ENCODE measurements at regions not wholly inside any gene's neighbourhood (a gene's known extent, or its start where the extent isn't known, plus 50 kb on each side); places are given as distances from the start of the nearest gene placed in this dataset.
"Not testable (repeated sequence)": the region's sequence is repeated elsewhere in the genome, so short reads cannot be mapped to it uniquely, and the experiment has no call there.

- FAIRE-seq; intact Hi-C loops (cut with DNase I); DNase-seq; H3K9ac ChIP-seq (ENCODE audit: low read length in 3 of 3); H3K27me3 ChIP-seq (ENCODE audit: control insufficient read depth, insufficient read depth, low read length); H3K9me3 ChIP-seq (ENCODE audit: control insufficient read depth in 2 of 3, insufficient read depth in 1 of 3, low read length in 3 of 3); H3K4me3 ChIP-seq (ENCODE audit: low read length in 3 of 3); H3K27ac ChIP-seq (ENCODE audit: low read depth in 2 of 2, low read length in 2 of 2); H3K4me1 ChIP-seq (ENCODE audit: control insufficient read depth in 2 of 3, insufficient read depth in 2 of 3, low read depth in 1 of 3, low read length in 3 of 3); H3K36me3 ChIP-seq (ENCODE audit: control insufficient read depth in 2 of 3, insufficient read depth in 3 of 3, low read length in 3 of 3): not testable (repeated sequence)
Measured at GRCh38 chr18:29359222-29359621, 1182.3 kb upstream of the CDH2 start.

GRCh38 chr18:29351171-29351570 is 1174.2 kb upstream of the CDH2 start:
- Histone ChIP-seq H3K9ac (ENCODE audit: low read length in 3 of 3) (no peak overlapping the region), H3K9me3 (ENCODE audit: control insufficient read depth in 2 of 3, insufficient read depth in 1 of 3, low read length in 3 of 3) (no peaks in the 10 kb centered on the region), H3K4me3 (ENCODE audit: low read length in 3 of 3) (no peak overlapping the region), H3K27ac (ENCODE audit: low read depth in 2 of 2, low read length in 2 of 2) (no peak overlapping the region), H3K4me1 (ENCODE audit: control insufficient read depth in 2 of 3, insufficient read depth in 2 of 3, low read depth in 1 of 3, low read length in 3 of 3) (no peaks in the 10 kb centered on the region), H3K27me3 (ENCODE audit: control insufficient read depth, insufficient read depth, low read length) (no peaks in the 10 kb centered on the region), H3K36me3 (ENCODE audit: control insufficient read depth in 2 of 3, insufficient read depth in 3 of 3, low read length in 3 of 3) (no peaks in the 10 kb centered on the region)
- FAIRE-seq (no peak), DNase-seq (no peak)
- TF ChIP-seq CTCF (IDR thresholded peaks at IDR 0.05; ENCODE audit: borderline replicate concordance, extremely low read depth, insufficient read depth), result no peak
- intact Hi-C loops (cut with DNase I), result no loop called here

- peak; percentile 23 for FAIRE-seq
- no peak overlapping the region for H3K4me3 ChIP-seq (ENCODE audit: low read length in 3 of 3)
- H3K4me1 ChIP-seq (ENCODE audit: control insufficient read depth in 2 of 3, insufficient read depth in 2 of 3, low read depth in 1 of 3, low read length in 3 of 3), result no peaks in the 10 kb centered on the region
- no peak overlapping the region for H3K9ac ChIP-seq (ENCODE audit: low read length in 3 of 3)
- no peak for TF ChIP-seq CTCF (IDR thresholded peaks at IDR 0.05; ENCODE audit: borderline replicate concordance, extremely low read depth, insufficient read depth)
- intact Hi-C loops (cut with DNase I), result no loop called here
- H3K36me3 ChIP-seq (ENCODE audit: control insufficient read depth in 2 of 3, insufficient read depth in 3 of 3, low read length in 3 of 3), result no peaks in the 10 kb centered on the region
- H3K9me3 ChIP-seq (ENCODE audit: control insufficient read depth in 2 of 3, insufficient read depth in 1 of 3, low read length in 3 of 3), result peaks cover 0 to 6% (median 0%) of the 10 kb centered on the region in 3 donors
- no peak for DNase-seq
- no peaks in the 10 kb centered on the region for H3K27me3 ChIP-seq (ENCODE audit: control insufficient read depth, insufficient read depth, low read length)
- no peak overlapping the region for H3K27ac ChIP-seq (ENCODE audit: low read depth in 2 of 2, low read length in 2 of 2)
Measured at GRCh38 chr18:29328932-29329331, 1152.0 kb upstream of the CDH2 start.

- intact Hi-C loops (cut with DNase I), result no loop called here
- no peak for TF ChIP-seq CTCF (IDR thresholded peaks at IDR 0.05; ENCODE audit: borderline replicate concordance, extremely low read depth, insufficient read depth)
- no peak overlapping the region for H3K4me3 ChIP-seq (ENCODE audit: low read length in 3 of 3)
Measured at GRCh38 chr18:29326214-29326613, 1149.3 kb upstream of the CDH2 start.

More at GRCh38 chr18:29326214-29326613, 1149.3 kb upstream of the CDH2 start:
- Histone ChIP-seq H3K4me1 (ENCODE audit: control insufficient read depth in 2 of 3, insufficient read depth in 2 of 3, low read depth in 1 of 3, low read length in 3 of 3) (no peaks in the 10 kb centered on the region), H3K36me3 (ENCODE audit: control insufficient read depth in 2 of 3, insufficient read depth in 3 of 3, low read length in 3 of 3) (no peaks in the 10 kb centered on the region), H3K27me3 (ENCODE audit: control insufficient read depth, insufficient read depth, low read length) (no peaks in the 10 kb centered on the region), H3K9ac (ENCODE audit: low read length in 3 of 3) (no peak overlapping the region), H3K9me3 (ENCODE audit: control insufficient read depth in 2 of 3, insufficient read depth in 1 of 3, low read length in 3 of 3) (peaks cover 0 to 6% (median 0%) of the 10 kb centered on the region in 3 donors), H3K27ac (ENCODE audit: low read depth in 2 of 2, low read length in 2 of 2) (no peak overlapping the region)
- DNase-seq (peak in 1 of 5 donors; percentile 8), FAIRE-seq (no peak)
